ENCODE measurements at regions not wholly inside any gene's neighbourhood (a gene's known extent, or its start where the extent isn't known, plus 50 kb on each side); places are given as distances from the start of the nearest gene placed in this dataset.

GRCh38 chr13:62643007-62643483 lies 1227.4 kb upstream of the PCDH20 start:
- DNase-seq (ENCODE audit: low spot score): no peak

DNA sequence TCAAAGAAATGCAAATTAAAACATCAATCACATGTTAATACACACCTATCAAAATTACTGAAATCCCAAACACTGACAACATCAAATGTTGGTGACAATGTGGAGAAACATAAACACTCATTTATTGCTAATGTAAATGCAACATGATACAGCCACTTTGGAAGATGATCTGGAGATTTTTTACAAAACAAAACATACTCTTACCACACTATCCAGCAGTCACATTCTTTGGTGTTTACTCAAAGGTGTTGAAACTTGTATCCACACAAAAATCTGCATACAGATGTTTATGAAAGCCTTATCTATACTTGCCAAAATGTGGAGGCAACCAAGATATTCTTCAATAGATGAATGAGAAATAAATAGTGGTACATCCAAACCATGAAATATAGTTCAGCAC lies 1219.5 kb upstream of the PCDH20 start:
- no peak for DNase-seq (ENCODE audit: low spot score)

- no peak for DNase-seq (ENCODE audit: low spot score)
Measured at GRCh38 chr13:62633448-62633847, 1217.8 kb upstream of the PCDH20 start.

DNA sequence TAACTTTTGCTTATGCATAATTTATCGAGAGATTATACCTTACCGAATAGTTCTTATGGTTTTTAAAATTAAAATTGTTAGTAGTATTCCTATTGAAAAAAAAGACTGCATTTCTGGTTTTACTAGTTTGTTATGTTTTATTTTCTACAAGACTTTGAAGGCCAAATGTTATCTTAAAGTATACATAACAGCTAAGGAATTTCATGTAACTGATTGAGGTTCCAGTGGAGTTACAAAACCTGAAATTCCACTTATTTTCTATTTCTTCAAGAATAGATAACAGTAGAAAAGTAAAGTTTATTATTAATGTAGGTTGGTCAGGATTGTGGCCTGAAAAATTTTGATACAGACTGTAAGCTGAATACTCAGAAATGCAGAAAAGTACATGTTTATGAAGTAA lies 1216.0 kb upstream of the PCDH20 start:
- no peak for DNase-seq (ENCODE audit: low spot score)

DNA sequence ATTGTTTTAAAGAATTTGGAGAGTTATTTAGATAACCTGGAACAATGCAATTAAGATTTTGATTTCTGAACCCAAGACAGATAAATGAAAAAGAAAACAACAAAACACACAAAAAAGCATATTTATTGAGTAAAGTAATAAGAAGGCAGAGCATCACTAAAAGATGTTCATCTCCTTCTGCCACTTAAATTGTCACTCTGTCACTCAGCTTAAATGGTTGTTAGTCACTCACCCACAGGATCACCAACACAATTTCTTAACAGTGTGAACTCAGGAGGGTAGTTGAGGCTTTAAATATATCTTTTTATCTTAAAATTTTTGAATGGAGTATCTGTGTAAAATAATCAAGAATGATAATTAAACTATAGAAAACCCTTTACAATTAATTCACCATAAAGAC lies 1215.5 kb upstream of the PCDH20 start:
- DNase-seq (ENCODE audit: low spot score): no peak

DNA sequence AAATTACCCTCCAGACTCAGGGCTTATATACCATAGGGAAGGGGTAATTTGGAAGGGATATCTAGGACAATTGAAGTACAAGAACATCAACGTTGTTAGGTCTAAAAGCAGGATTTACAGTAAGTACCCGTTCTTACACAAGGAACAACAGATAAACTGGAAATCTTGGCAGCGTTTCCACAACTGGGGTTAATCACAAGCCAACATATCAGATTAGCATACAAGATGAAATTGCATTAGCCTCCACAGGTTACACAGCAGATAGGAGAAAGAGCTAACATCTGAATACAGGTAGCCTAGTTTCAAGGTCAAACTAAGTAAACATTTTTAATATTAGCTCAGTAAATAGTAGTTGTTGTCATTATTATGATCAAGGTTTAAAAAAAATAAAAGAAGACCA lies 1214.0 kb upstream of the PCDH20 start:
- DNase-seq (ENCODE audit: low spot score): no peak

DNA sequence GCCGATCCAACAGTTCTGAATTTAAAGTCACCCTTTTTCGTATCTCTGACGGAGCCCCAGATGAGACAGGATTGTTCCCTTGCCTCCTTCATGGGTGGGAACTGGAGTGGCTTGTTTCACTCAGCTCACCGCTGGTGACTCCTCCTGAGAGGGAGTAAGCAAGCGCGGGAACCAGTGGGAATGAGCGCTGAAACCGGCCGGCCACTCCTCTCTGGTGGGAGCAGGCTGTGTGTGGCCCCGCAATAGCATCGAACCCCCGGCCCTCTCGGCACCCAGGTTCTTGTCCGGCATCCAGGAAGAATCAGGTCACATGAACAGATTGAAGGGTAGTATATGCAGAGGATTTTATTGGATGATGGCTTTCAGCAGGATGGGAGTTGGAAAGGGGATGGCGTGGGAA lies 1211.6 kb upstream of the PCDH20 start:
- DNase-seq (ENCODE audit: low spot score): no peak

DNA sequence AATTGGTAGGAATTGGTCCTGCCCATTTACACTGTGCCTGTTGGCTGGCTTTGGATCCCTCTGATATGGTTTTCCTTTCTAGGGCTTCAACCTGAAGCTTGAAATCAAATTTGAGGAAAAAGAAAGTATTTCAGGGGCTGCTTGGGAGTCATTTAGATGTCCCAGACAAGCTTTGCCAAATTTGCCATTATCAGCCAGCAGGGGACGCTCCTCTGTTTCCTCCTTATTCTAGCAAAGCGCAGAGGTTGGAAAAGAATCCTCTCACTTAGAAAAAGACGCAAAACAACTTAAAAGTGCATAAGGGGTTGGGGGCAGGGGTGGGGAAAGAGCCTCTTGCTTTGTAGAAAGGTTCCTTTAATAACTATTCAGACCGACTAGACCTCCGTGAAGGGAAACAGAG lies 1211.1 kb upstream of the PCDH20 start:
- DNase-seq (ENCODE audit: low spot score): peak; percentile 6

DNA sequence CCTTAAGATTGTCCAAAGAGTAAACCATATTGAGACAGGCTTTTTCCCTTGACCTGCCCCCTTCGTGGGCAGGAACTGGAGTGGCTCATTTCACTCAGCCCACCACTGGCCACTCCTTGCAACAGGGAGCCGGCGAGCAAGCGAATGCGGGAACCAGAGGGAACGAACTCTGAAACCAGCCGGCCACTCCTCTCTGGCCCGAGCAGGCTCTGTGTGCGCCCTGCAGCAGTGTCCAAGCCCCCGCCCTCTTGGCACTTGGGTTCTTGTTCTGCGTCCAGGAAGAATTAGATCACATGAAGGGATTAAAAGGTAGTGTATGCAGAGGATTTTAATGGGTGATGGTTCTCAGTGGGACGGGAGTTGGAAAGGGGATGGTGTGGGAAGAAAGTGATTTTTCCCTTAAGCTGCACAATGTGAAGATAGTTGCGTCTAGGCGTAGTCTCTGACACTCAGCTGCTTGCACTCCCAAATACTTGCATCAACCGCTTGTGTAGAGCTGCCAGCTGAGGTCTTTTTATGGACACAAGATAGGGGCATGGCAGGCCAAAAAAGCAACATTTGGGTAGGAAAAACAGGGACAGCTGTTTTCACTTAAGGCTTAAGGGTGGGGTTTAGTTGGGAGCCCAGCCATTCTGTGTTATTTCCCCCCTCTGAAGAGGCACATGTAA lies 1209.7 kb upstream of the PCDH20 start:
- no peak for DNase-seq (ENCODE audit: low spot score)

- DNase-seq (ENCODE audit: low spot score): no peak
Measured at GRCh38 chr13:62613819-62614218, 1198.2 kb upstream of the PCDH20 start.

- no peak for DNase-seq (ENCODE audit: low spot score)
Measured at GRCh38 chr13:62611343-62611742, 1195.7 kb upstream of the PCDH20 start.

- no peak for DNase-seq (ENCODE audit: low spot score)
Measured at GRCh38 chr13:62598708-62599107, 1183.1 kb upstream of the PCDH20 start.

DNA sequence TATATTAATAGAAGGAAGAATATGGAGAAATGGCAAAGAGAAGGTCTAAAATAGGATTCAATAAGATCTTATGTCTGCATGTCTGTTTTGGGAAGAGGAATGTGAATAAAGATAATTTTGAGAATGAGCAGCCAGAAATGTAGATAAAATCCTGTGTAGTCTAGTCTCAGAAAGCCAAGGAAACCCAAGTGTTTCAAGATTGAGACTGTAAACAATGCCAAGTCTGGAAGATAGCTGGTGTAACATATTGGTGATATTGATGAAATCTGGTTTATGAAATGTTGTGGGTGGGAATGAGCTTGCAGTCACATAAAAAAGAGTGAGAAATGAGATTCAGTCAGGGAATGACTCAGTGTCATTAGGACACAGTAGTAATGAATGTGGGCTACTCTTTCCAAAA lies 1180.3 kb upstream of the PCDH20 start:
- DNase-seq (ENCODE audit: low spot score): peak; percentile 16

GRCh38 chr13:62593804-62594203 lies 1178.2 kb upstream of the PCDH20 start:
- DNase-seq (ENCODE audit: low spot score): no peak

DNA sequence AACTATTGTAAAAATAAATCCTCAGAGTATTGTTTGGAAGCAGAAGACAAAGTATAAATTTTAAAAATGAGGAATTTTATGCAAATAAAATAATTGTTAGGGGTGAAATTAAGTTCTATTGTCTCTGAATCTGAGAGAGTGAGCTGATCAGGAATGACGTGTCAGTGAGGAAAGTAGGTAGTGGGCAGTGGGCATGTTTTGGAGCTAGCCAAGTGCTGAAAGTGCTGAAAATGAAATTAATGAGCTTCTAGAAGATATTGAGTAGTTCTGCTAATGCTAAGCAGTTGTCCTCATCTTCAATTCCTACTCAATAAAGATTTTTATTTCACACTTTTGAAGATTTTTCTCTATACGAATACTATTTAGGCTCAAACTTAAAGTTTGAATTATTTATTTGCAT lies 1167.8 kb upstream of the PCDH20 start:
- DNase-seq (ENCODE audit: low spot score): no peak

DNA sequence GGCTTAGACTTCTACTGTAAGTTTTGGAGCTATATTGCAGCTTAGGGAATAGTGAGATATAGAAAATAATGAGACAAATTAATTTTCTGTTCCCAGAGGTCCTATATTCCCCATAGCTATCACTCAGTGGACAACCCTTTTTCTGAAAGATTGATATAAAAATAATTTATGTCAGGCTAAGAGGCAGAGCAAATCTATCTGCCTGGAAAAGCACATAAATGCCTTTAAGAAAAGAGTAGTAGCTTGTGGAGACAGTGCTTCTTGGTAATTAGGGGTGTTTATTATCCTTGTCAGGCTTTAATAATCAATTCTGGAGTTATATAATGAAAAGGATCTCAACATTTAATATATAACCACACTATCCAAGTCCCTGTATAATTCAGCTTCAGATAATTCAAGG lies 1162.8 kb upstream of the PCDH20 start:
- DNase-seq (ENCODE audit: low spot score): no peak

DNA sequence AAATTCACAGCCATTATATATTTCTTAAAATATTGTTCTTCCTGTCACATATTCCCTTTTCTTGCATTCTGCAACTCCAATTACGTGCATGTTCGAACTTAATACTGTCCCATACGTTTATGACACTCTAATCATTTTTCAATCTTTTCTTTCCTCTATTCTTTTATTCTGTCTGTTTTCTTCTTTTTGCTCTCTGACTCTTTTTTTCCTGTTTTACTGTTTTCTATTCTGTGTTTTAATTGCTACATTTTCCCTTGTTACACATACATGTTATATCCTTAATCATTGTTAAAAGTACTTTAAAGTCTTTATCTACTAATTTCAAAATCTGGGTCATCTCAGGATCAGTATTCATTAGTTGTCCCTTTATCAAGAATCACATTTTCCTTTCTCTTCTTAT lies 1149.1 kb upstream of the PCDH20 start:
- DNase-seq (ENCODE audit: low spot score): no peak

- no peak for DNase-seq (ENCODE audit: low spot score)
Measured at GRCh38 chr13:62563251-62563650, 1147.6 kb upstream of the PCDH20 start.

GRCh38 chr13:62556978-62557377 lies 1141.3 kb upstream of the PCDH20 start:
- DNase-seq (ENCODE audit: low spot score): no peak

GRCh38 chr13:62551588-62551987 lies 1135.9 kb upstream of the PCDH20 start:
- DNase-seq (ENCODE audit: low spot score): no peak

GRCh38 chr13:62544928-62545327 lies 1129.3 kb upstream of the PCDH20 start:
- no peak for DNase-seq (ENCODE audit: low spot score)

DNA sequence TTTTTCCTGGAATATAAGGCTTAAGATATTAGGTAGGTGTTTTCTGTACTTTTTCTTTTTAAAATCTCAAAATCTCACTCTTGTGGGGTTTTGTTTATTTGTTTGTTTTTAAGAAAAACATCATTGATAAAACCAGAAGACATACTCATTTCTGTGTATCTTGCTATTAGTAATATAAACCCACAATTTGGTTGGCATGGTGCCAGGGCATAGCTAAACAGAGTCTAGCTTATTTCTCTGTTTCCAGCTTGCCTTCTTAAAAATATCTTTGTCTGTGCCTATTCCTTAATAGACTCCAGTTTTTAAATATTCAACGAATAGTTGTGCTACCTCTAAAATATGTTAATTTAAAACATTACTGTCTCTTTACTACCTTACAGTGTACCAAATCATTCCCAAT lies 1121.9 kb upstream of the PCDH20 start:
- no peak for DNase-seq (ENCODE audit: low spot score)

GRCh38 chr13:62525652-62526051 lies 1110.0 kb upstream of the PCDH20 start:
- no peak for DNase-seq (ENCODE audit: low spot score)

- DNase-seq (ENCODE audit: low spot score): no peak
Measured at GRCh38 chr13:62524498-62524897, 1108.8 kb upstream of the PCDH20 start.

DNA sequence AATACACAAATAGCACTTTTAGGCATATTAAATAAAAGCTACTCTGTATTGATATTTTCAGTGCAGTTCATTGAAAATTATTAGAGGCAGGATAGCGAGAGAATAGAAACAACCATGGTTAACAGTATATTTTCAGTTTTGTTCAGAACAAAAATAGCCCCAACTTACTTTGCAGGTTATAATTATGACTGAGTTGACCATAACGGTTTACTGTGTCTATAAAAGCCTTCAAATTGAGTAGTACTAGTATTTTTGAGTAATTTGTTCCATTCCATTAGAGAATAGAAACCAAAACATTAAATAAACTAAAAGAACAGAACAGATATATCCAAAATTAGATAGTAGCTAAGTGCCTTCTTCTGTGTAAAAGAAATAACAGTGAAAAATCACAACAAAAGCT lies 1108.4 kb upstream of the PCDH20 start:
- DNase-seq (ENCODE audit: low spot score): no peak

Data from COLO829 (cell line).